G401.6 (cell line): ENCODE measurements at regions not wholly inside any gene's neighbourhood (a gene's known extent, or its start where the extent isn't known, plus 50 kb on each side); places are given as distances from the start of the nearest gene placed in this dataset.

Experiments
- FAIRE-seq: peaks from 2 replicates; lab custom pipeline; 2012; peaks lifted over from hg19 to GRCh38; lab: Jason Lieb, UNC

DNA sequence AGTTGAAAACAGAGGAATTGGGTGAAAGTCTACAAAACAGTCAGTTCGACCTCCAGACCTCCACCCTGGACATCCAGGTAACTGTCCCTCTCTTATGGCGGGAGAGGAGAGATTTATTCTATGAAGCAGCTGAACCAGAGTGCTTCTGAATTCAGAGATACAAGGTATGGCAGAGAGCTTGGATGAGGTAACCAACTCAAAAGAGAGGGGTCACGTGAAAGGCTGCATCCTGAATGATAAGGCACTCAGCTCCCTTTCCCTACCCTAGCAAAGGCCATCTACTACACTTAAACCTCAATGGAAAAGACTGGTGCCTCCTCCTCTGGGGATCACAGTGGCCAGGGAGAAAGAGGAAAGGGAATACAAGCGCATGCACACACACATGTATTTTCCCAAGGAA lies 88.4 kb upstream of the KCNA3 start:
- FAIRE-seq: no peak

DNA sequence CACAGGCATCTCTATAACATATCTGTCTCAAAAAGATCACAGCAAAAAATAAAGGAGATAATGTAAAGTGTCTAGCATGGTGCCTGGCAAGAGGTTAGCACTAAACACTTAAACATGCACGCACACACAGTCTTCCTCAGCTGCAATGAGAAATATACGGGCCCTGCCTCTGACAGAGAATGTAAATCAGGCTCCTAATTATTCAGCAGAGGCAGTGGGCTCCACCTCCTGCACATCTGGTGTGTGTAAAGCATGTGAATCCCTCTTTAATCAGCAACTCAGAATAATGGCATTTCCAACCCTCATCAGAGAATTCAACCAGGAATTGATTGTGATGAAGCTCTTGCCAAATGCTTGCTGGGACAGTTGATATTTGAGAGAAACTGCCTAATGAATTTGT lies 85.6 kb upstream of the KCNA3 start:
- no peak for FAIRE-seq

DNA sequence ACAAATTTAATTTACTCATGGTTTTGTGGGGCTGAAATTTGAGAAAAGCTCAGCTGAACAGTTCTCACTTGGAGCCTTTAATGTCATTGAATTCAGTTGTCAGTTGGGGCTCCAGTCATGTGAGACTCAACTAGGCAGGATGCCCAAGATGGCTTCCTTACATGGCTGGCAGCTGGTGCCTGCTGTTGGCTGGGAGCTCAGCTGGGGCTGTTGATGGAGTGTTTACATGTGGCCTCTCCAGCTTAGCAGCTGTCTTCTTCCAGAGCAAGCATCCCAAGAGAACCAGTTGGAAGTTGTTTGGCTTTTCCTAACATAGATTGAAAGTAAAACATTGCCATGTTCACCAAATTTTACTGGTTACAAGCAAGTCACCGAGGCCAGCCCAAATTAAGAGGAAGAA lies 81.8 kb upstream of the KCNA3 start:
- no peak for FAIRE-seq

DNA sequence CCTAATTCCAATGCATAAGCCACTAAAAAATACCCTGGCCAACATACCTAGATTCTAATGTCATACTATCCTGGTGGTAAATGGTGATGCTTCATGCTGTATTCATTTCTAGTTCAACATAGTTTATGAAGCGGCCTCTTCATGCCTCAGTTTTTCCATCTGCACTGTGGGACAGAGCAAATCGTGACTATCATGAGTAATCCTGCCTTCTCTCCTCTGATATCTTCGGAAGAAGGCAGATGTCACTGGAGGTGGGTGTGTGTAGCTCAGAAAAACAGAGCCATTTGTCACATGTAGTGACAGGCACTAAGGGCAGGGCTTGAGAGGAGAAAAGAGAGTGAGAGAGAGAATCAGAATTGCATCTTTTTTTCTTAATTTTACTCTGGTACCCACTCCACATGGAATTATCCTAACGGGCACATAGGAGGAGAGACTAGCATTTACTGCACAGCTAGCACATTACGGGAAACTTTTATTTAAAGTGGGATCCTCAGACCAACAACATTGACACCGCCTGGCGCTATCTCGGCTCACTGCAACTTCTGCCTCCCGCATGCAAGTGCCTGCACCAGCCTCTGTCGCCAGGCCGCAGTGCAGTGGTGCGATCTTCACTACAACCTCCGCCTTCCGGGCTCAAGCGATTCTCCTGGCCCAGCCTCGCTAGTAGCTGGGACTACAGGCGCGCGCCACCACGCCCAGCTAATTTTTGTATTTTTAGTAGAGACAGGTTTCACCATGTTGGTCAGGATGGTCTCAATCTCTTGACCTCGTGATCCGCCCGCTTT lies 78.4 kb upstream of the KCNA3 start:
- no peak for FAIRE-seq

DNA sequence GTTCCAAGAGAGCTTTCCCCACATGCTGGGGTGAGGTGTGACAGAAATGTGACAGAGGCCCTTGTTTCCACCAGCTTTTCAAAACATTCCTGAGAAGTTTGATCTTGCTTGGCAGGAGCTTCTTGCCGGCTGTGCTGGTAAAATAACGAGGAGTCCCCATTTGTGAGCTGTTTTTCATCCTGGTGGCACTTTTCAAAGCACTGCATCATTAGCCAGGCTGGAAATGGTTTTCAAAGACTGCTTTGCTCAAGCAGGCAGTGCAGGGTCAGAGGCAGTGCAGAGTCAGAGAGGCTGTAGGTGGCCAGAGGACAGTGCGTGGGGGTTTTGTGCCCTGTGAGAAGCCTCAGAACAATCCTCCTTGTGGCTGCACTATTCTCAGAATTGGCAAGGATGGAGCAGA lies 75.8 kb upstream of the KCNA3 start:
- FAIRE-seq: no peak

DNA sequence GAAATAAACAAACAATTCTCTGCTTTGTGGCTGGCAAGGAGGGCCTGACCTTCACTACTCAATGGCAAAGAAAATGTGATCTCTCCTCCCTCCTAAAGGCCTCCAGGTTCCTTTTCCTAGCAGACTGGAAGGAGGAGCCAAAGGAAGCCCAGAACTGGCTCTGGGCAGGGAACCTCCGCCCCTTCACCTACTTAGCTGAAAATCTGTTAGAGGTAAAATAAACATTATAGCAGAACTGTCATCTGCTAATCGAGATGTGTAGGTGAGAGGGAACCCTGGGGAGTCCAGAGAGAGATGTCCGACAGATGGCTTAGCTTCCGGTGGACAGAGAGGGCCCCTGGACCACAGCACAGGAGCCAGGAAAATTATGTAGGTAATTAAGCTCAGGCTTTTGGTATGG lies 75.2 kb upstream of the KCNA3 start:
- FAIRE-seq: no peak

DNA sequence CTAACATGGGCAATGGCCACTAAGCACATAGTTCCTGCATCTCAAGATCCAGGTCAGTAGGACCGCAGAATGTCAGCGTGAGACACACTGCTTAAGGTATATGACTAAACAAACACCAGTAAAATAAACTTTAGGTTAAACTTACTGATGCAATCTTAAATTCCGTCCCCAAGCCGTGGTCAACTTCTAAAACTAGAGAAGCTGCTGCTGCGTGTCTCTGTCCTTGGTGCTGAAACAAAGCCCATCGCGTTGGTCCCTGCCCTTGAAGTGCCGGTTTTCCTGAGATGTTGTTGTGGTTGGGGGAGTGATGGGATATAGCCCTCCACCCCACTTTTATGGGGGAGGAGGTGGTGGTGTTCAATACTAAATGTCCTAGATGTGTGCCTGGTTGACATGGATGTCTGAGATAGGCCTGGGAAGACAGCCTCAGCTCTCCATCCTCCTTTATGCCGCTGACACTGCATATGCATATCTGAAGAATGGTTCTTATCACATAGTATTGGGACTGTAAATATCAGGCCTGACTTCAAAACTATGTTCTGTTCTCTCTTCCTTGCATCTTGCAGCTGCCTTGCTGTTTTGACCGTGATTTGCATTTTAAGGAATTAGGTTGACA lies 72.0 kb upstream of the KCNA3 start:
- FAIRE-seq: no peak

DNA sequence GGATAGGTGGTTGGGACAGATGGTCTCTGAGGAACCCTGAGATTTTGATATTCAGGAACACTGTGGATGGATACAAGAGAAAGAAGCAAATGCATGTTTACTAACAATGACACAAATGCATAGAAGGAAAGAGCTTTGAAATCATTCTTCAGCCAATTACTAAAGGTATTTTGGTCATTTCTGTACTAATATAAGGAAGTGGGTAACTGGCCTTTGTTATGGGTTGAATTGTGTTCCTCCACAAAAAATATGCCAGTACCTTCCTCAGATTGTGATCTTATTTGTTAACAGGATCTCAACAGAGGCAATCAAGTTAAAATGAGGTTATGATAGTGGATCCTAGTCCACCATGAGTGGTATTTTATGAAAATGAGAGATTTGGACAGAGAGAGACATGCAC lies 68.7 kb upstream of the KCNA3 start:
- FAIRE-seq: no peak

DNA sequence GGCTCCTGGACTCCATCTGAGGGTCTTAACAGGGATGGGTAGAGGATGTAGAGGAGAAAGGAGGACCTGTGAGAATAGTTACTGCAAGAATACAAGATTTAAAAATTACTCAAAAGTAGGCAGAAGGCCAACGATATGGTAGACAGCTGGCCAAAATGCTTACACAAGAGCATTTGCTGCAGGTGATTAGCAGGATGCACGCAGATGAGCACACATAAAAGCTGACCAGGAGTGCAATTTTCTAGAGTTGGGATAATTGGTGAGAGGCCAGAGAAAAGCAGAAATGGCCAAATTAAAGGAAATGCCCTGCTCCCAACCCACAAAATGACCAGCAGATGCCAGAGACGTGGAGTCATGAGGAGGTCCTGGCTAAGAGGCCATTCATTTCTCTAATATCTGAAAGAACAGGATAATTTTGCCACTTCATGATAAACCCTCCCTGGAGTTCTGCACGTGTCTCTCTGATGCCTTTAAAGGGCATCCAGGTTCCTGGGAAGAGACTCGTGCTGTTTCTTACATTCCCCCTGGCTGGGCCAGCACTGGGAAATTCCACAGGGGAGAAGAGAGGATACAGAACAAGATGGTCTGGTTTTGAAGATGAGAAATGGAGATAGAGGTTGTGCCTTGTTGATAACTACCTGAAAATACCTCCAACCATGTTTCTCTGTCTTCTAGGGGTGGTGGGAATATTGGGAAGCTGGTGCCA lies 62.3 kb upstream of the KCNA3 start:
- FAIRE-seq: no peak

DNA sequence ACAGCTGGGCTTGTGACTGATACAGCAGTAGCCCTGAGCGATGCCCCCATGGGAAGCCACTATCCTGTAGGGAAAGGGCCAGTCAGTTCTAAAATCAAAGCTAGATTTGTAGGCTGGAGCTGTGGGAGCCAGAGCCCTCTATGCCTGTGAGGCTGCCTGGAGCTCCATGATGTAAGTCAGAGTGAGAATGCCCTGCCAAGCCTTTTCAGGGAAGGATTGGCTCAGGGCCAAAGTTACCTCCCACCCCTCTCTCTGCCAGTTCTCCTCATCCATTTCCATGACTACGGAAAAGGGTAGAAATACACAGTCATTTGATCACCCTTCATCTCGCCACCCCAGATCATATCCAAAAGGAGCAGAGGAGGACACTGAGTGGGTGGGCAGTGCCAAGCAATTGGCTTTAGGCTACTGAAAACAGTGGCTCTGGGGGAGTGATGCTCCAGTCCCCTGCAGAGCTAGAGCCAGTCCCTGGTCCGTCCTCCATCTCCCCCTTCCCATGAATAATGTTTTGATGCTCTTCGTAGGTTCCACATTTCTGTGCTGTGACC lies 59.5 kb upstream of the KCNA3 start:
- FAIRE-seq: no peak

DNA sequence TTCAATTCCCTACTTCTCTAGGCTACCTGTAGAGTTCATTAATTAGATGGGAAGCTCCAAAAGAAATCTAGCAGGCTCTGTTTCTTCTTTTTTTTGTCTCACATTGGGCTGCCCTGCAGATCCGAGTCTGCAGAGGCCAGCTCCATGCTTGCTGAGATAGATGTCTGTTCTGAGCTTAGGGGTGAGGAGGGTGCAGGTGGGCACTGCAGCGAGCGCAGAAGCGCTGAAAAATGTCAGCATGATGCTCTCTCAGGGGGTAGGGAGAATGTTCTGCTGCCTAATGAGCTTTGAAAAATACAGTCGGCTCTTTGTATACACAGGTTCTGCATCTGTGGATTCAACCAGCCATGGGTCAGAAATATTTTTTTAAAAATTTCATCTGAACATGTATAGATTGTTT lies 56.8 kb upstream of the KCNA3 start:
- FAIRE-seq: no peak

DNA sequence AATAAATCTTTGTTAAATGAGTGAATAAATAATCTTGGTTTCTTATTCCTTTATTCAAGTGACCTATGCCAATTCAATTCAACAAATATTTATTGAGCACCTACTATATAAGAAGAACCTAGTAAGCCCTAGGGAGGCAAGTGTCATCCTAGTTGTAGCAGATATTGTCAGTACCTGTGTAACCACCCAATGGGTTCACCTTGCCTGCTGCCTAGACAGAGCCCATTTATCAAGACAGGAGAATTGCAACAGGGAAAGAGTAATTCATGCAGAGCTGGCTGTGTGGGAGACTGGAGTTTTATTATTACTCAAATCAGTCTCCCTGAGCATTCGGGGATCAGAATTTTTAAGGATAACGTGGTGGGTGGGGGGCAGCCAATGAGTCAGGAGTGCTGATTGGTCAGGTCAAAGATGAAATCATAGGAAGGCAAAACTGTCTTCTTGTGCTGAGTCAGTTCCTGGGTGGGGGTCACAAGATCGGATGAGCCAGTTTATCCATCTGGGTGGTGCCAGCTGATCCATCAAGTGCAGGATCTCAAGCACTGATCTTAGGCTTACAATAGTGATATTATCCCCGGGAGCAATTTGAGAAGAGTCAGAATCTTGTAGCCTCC lies 53.8 kb upstream of the KCNA3 start:
- FAIRE-seq: no peak

DNA sequence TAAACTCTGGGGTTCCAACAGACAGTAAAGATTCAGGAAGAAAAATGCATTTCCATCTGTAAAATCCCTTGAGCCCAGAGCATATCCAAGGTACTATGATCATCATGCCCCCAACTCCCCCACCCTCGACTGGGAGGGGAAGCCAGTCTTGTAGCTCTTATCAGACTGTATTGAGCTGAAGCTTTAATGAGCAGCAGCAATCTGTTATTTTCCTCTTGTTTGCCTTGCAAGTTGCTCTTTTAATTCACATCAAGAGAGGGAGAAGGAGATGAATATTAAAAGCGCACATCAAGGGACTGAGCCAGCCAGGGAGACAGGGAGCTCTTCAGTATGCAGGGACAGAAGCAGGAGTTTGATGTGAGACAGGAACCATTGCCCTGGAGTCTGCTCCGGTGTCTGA lies 52.5 kb upstream of the KCNA3 start:
- no peak for FAIRE-seq

DNA sequence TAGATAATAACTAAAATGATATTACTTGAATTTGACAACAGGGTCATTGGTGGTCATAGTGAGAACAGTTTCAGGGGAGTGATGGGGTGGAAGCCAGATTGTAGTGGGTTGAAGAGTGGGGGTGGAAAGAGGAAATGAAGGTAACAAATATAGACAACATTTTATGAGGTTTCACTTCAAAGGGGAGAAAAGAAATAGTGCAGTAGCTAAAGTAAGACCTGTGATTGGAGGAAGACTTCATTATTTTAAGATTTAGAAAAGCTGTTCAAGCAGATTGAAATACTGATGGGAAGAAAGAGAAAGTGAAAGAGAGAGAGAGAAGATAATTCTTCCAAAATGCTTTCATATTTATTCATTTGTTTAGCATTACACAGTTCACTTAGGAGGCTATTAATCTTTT lies 52.0 kb upstream of the KCNA3 start:
- FAIRE-seq: no peak
